GM12892 (cell line): ENCODE measurements at regions not wholly inside any gene's neighbourhood (a gene's known extent, or its start where the extent isn't known, plus 50 kb on each side); places are given as distances from the start of the nearest gene placed in this dataset.

ENCODE experiments used
- POLR2A ChIP-seq: IDR thresholded peaks from 2 replicates; pipeline ENCODE4 v1.6.1; 2011; ENCODE audit warnings: low read depth, low read length, control low read depth
- POLR2AphosphoS5 ChIP-seq: IDR thresholded peaks from 2 replicates; pipeline ENCODE4 v1.6.1; 2011; ENCODE audit warnings: low read depth, low read length, control low read depth

DNA sequence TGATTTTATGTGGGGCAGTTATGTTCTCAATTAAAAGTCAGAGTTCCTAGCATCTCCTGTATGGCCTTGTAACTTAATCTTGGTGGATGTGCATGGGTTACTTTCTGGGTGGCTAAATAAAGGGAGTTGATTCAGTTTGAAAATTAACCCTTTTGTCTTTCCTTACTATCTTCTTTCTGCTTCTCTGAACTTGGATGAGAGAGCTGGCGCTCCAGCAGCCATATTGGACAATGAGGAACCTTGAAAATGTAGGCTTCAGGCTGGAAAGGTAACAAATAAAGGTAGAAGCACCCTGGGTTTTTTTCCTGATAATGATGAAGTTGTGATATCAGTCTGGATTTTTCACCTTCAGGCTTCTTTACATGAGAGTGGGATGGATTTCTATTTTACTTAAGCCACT lies 714.1 kb upstream of the TMEM132C start:
- TF ChIP-seq POLR2A, result no peak
- no peak for TF ChIP-seq POLR2AphosphoS5
